Liver (tissue), 7 donors: ENCODE measurements at regions not wholly inside any gene's neighbourhood (a gene's known extent, or its start where the extent isn't known, plus 50 kb on each side); places are given as distances from the start of the nearest gene placed in this dataset.

Experiments used
- DNase-seq: peaks from one replicate; pipeline ENCODE4 v3.0.0-alpha.2; 2017; ENCODE audit warnings: low spot score
- H3K27ac ChIP-seq, 2 donors: one replicate each; pipeline ENCODE4 v1.7.0; 2013; ENCODE audit warnings: inconsistent platforms in 2 of 2, low read length in 2 of 2, control low read depth in 1 of 2, low read depth in 1 of 2, mild to moderate bottlenecking in 1 of 2
- H3K27me3 ChIP-seq, 4 donors: one replicate each; pipeline versions ENCODE4 v1.6.1 to v1.7.0; 2013; ENCODE audit warnings: low read length in 3 of 4, inconsistent platforms in 1 of 4, mild to moderate bottlenecking in 1 of 4, moderate library complexity in 1 of 4; ENCODE audit not compliant: control insufficient read depth in 4 of 4, insufficient read depth in 4 of 4
- H3K36me3 ChIP-seq, 4 donors: one replicate each; pipeline versions ENCODE4 v1.6.1 to v1.7.0; 2013; ENCODE audit warnings: low read length in 3 of 4, mild to moderate bottlenecking in 3 of 4, low read depth in 1 of 4, moderate library complexity in 1 of 4; ENCODE audit not compliant: control insufficient read depth in 4 of 4, insufficient read depth in 3 of 4
- H3K4me1 ChIP-seq, 4 donors: one replicate each; pipeline versions ENCODE4 v1.6.1 to v1.7.0; 2013; ENCODE audit warnings: low read length in 3 of 4, mild to moderate bottlenecking in 3 of 4, moderate library complexity in 1 of 4; ENCODE audit not compliant: control insufficient read depth in 4 of 4, insufficient read depth in 4 of 4
- H3K4me3 ChIP-seq, 3 donors: one replicate each; pipeline versions ENCODE4 v1.6.1 to v1.7.0; 2013; ENCODE audit warnings: low read length in 3 of 3, control low read depth in 1 of 3, low read depth in 1 of 3, mild to moderate bottlenecking in 1 of 3
- H3K9ac ChIP-seq, 2 donors: one replicate each; pipeline ENCODE4 v1.7.0; 2013; ENCODE audit warnings: low read length in 2 of 2, mild to moderate bottlenecking in 2 of 2, moderate library complexity in 2 of 2, control low read depth in 1 of 2, low read depth in 1 of 2
- H3K9me3 ChIP-seq, 4 donors: one replicate each; pipeline versions ENCODE4 v1.6.1 to v1.7.0; 2013; ENCODE audit warnings: low read length in 3 of 4; ENCODE audit not compliant: control insufficient read depth in 4 of 4
- ATF3 ChIP-seq: IDR thresholded peaks from 2 replicates; pipeline ENCODE4 v1.6.1; 2016; ENCODE audit warnings: antibody characterized with exemption
- EGR1 ChIP-seq, 2 donors: IDR thresholded peaks; 2 replicates each; pipeline ENCODE4 v1.6.1; 2016 to 2018; ENCODE audit warnings: antibody characterized with exemption in 2 of 2, low read depth in 2 of 2
- FOXA1 ChIP-seq: IDR thresholded peaks from 2 replicates; pipeline ENCODE4 v1.6.1; 2016; ENCODE audit warnings: antibody characterized with exemption
- GABPA ChIP-seq, 2 donors: IDR thresholded peaks in 1 of 2; conservative IDR thresholded peaks in 1 of 2; 2 replicates each; pipeline ENCODE4 v1.6.1; 2016; ENCODE audit warnings: antibody characterized with exemption in 2 of 2, mild to moderate bottlenecking in 1 of 2, moderate library complexity in 1 of 2
- HNF4G ChIP-seq: IDR thresholded peaks from 2 replicates; pipeline ENCODE4 v1.6.1; 2016; ENCODE audit warnings: antibody characterized with exemption
- JUND ChIP-seq, 2 donors: IDR thresholded peaks; 2 replicates each; pipeline ENCODE4 v1.6.1; 2016; ENCODE audit warnings: antibody characterized with exemption in 2 of 2
- MAX ChIP-seq: IDR thresholded peaks from 2 replicates; pipeline ENCODE4 v1.6.1; 2016; ENCODE audit warnings: antibody characterized with exemption
- NR2F2 ChIP-seq: IDR thresholded peaks from 2 replicates; pipeline ENCODE4 v1.6.1; 2016; ENCODE audit warnings: antibody characterized with exemption
- RAD21 ChIP-seq, 2 donors: IDR thresholded peaks; 2 replicates each; pipeline ENCODE4 v1.6.1; 2016; ENCODE audit warnings: antibody characterized with exemption in 2 of 2, mild to moderate bottlenecking in 2 of 2
- REST ChIP-seq: IDR thresholded peaks from 2 replicates; pipeline ENCODE4 v1.6.1; 2016; ENCODE audit warnings: antibody characterized with exemption, mild to moderate bottlenecking
- SP1 ChIP-seq: IDR thresholded peaks from 2 replicates; pipeline ENCODE4 v1.6.1; 2018; ENCODE audit warnings: antibody characterized with exemption, mild to moderate bottlenecking
- TAF1 ChIP-seq: conservative IDR thresholded peaks from 2 replicates; pipeline ENCODE4 v1.6.1; 2016; ENCODE audit warnings: antibody characterized with exemption, mild to moderate bottlenecking
- YY1 ChIP-seq: IDR thresholded peaks from 2 replicates; pipeline ENCODE4 v1.6.1; 2016; ENCODE audit warnings: antibody characterized with exemption, mild to moderate bottlenecking
- ZBTB33 ChIP-seq: IDR thresholded peaks from 2 replicates; pipeline ENCODE4 v1.6.1; 2016; ENCODE audit warnings: antibody characterized with exemption
- WGBS: extraction: QIAGEN DNeasy Blood & Tissue Kit; methylation state at CpG from one replicate; pipeline ENCODE4 v1.1.7; 2013; 5-methylcytosine and 5-hydroxymethylcytosine counted together
- donor health status: healthy.
- donor health status: healthy.
- donor health status: healthy.
- donor health status: healthy.

GRCh38 chr2:193580176-193580950 is 1385.6 kb upstream of the TMEFF2 start (continued):
- TF ChIP-seq YY1, result no peak

- H3K9me3 ChIP-seq, result no peaks in the 10 kb centered on the region
- TF ChIP-seq TAF1 (no peak), NR2F2 (no peak)
- no peak overlapping the region for H3K4me3 ChIP-seq
- no peak overlapping the region for H3K9ac ChIP-seq
- no peaks in the 10 kb centered on the region for H3K4me1 ChIP-seq
- WGBS, result 90% methylated on average over 2 of the region's 2 CpGs
- no peaks in the 10 kb centered on the region for H3K27me3 ChIP-seq
- H3K36me3 ChIP-seq, result no peaks in the 10 kb centered on the region
- no peak overlapping the region for H3K27ac ChIP-seq
- DNase-seq, result no peak
Measured at GRCh38 chr2:193566886-193567285, 1372.2 kb upstream of the TMEFF2 start.

- no peak for TF ChIP-seq REST
- no peak for TF ChIP-seq HNF4G
- TF ChIP-seq MAX, result no peak
- TF ChIP-seq RAD21 (IDR thresholded peaks at IDR 0.05), result no peak
- Histone ChIP-seq H3K36me3 (no peaks in the 10 kb centered on the region), H3K9ac (no peak overlapping the region), H3K4me3 (no peak overlapping the region), H3K9me3 (no peaks in the 10 kb centered on the region), H3K27ac (no peak overlapping the region), H3K27me3 (no peaks in the 10 kb centered on the region), H3K4me1 (no peaks in the 10 kb centered on the region)
- 81% methylated on average over 2 of the region's 2 CpGs for WGBS
- no peak for DNase-seq
Measured at GRCh38 chr2:193566276-193566675, 1371.5 kb upstream of the TMEFF2 start.

- no peak for DNase-seq
- Histone ChIP-seq H3K4me1 (no peaks in the 10 kb centered on the region), H3K27me3 (no peaks in the 10 kb centered on the region), H3K9ac (no peak overlapping the region), H3K4me3 (no peak overlapping the region), H3K9me3 (no peaks in the 10 kb centered on the region), H3K27ac (no peak overlapping the region), H3K36me3 (no peaks in the 10 kb centered on the region)
- TF ChIP-seq EGR1 (IDR thresholded peaks at IDR 0.05; ENCODE audit: low read depth in 2 of 2) (no peak), GABPA (IDR thresholded peaks at IDR 0.05 in 1 of 2, conservative IDR thresholded peaks at IDR 0.05 in 1 of 2) (no peak), SP1 (no peak), ATF3 (no peak), ZBTB33 (no peak), REST (no peak), YY1 (no peak), JUND (IDR thresholded peaks at IDR 0.05) (no peak), NR2F2 (no peak), TAF1 (no peak), FOXA1 (no peak)
Measured at GRCh38 chr2:193562031-193562430, 1367.3 kb upstream of the TMEFF2 start.
